ENCODE measurements at regions not wholly inside any gene's neighbourhood (a gene's known extent, or its start where the extent isn't known, plus 50 kb on each side); places are given as distances from the start of the nearest gene placed in this dataset.
"Not testable (repeated sequence)": the region's sequence is repeated elsewhere in the genome, so short reads cannot be mapped to it uniquely, and the experiment has no call there.

DNA sequence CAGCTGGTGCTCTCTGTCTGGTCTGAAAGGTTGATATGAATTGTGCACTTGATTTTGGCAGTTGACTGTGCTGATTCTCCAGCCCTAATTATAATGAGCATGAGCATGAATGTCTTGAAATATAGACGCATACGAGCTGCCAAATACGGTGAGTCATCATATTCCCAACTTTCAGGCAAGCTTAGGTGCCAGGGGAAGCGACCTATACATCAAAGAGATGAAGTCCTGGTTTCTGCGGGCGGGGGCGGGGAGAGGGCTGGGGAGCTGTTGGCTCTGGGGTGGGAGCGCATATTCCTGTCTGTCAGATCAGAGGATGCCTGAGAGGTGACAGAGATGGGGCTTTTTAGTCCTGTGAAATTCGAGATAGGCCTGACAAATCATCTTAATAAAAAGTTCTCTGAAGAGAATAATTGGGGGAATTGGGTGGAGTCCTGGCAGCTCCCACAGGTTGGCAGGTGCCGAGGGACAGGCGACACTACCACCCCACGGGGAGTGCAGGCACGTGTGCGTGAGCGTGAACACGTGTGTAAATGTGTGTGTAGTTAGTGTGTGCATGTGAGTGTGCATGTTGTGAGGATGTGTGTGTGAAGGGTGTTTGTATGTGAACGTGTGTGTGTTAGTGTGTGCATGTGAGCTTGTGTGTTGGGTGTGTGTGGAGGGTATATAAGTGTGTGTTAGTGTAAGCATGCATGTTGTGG, 865.3 kb downstream of the TBC1D22A start:
- DNase-seq (ENCODE audit: low read depth), result no peak

GRCh38 chr22:47626428-47627390, 864.3 kb downstream of the TBC1D22A start:
- no peak for DNase-seq (ENCODE audit: low read depth)

- DNase-seq (ENCODE audit: low read depth), result no peak
Measured at GRCh38 chr22:47625531-47626427, 863.3 kb downstream of the TBC1D22A start.

DNA sequence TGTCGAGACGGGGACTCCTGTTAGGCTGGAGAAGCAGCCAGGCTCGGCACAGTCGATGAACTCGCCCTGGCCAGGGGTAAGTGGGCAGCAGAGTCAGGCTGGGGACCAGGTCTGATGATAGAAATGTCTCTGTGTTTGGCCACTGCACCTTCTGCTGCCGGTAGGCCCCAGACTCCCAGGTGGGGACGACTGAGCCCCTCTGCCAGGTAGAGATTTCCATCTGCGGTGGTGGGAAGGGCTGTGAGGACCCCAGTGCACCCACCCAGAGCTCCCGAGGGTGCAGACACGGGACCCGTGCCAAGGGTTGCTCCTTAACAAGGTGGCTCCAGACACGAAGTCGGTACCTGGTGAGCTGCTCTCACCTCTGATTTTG, 862.5 kb downstream of the TBC1D22A start:
- DNase-seq (ENCODE audit: low read depth), result no peak

DNA sequence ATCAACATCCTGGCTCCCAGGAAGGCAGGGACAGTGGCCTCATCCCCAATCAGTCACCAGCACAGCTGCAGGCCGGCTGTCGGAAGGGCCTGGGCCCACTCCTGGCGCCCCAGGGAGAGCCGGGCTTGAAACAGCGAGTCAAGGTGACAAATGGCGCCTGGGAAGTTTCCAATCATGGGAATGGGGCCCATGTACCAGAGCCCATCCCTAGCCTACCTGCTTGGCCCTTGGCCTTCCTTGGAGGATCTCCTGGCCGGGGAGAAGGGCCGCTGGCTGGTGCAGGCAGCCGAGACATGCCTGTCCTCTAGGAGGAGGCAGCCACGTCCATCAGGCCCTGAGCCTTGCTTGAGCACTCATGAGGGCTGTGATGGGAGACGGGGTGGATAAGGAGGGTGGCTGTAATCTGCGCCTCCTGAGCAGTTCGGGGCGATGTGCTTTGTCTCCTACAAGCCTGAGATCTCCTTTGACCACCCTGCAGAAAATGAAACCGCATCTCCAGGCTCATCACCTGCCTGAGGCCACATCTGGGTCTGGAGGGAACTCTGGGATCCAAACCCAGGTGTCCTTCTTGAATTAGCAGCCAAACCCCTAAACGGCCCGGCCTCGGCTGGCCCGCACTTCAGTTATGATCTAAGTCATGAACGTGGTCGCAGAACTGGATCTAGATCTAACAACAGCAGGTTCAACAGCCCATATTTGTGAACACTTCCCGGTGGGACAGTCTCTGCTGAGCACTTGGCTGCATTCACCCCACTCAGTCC, 862.0 kb downstream of the TBC1D22A start:
- no peak for DNase-seq (ENCODE audit: low read depth)

DNA sequence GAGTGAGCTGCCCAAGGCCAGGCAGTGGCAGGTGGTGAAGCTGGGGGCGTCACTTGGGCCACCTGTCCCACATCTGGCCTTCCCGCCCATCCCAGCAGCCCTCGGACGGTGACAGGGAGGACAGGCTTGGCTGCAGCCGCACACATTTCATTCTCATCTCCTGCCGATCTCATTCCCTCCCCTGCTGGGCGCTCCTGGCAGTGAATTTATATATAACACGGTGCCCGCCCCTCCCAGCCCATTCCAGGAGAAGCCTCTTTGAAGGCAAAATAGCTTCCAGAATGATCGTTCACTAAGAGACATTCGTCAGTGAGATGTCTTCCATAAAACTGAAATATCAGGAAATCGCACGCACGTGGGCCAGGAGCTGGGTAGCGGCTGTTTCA, 861.3 kb downstream of the TBC1D22A start:
- DNase-seq (ENCODE audit: low read depth), result no peak

- DNase-seq (ENCODE audit: low read depth), result no peak
Measured at GRCh38 chr22:47623066-47623762, 860.8 kb downstream of the TBC1D22A start.

GRCh38 chr22:47622541-47622940, 860.1 kb downstream of the TBC1D22A start:
- no peak for DNase-seq (ENCODE audit: low read depth)

GRCh38 chr22:47621253-47621652, 858.8 kb downstream of the TBC1D22A start:
- DNase-seq (ENCODE audit: low read depth), result no peak

DNA sequence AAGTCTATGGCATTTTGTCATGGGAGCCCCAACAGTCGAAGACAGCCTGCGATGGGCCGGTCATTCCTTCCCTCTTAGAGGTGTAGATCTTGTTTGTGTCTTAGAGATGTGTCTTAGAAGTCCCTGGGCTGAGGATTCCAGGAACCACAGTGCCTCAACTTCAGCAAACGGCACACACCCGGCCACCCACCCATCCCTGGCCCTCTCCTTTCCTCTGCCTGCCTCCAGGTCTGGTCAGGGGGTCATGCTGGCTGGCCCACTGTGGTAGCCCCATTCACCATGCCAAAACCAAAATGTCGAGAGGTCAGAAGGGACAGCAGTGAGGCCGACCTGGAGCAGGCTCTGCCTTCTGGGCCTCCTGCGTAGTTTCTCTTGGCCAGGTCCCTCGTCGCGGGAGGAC, 857.9 kb downstream of the TBC1D22A start:
- DNase-seq (ENCODE audit: low read depth), result no peak

DNA sequence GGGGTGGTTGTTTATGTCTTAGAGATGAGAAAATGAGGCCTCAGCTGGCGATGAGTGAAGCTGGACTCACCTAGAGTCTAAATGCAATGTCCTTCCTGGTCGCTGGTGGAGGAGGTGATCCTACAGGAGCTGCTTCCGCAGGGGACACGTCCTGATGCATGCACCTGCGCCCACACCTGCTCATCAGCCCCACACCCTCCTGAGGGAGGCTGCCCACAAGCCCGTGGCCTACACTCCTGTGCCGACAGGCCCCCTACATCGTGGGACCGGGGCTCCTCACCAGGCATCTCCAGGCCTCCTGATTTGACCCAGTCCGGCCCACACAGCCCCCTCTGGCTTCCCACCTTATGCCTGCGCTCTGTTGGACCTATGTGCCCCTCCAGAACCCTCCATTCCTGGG, 857.2 kb downstream of the TBC1D22A start:
- no peak for DNase-seq (ENCODE audit: low read depth)

GRCh38 chr22:47618180-47619010, 855.9 kb downstream of the TBC1D22A start:
- DNase-seq (ENCODE audit: low read depth), result no peak

DNA sequence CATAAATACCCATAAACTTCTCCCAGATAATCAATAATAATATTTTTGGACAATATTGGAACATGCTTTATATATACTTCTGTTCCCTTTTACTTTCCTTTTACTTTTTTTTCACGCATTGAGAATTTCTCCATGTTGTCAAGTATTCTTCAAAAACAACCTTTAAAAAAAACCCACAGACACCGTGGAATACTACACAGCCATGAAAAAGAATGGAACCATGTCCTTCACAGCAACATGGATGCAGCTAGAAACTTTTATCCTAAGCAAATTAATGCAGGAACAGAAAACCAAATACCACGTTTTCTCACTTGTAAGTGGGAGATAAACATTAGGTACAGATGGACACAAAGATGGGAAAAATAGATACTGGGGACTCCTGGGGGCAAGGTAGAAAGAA, 854.7 kb downstream of the TBC1D22A start:
- no peak for DNase-seq (ENCODE audit: low read depth)

DNA sequence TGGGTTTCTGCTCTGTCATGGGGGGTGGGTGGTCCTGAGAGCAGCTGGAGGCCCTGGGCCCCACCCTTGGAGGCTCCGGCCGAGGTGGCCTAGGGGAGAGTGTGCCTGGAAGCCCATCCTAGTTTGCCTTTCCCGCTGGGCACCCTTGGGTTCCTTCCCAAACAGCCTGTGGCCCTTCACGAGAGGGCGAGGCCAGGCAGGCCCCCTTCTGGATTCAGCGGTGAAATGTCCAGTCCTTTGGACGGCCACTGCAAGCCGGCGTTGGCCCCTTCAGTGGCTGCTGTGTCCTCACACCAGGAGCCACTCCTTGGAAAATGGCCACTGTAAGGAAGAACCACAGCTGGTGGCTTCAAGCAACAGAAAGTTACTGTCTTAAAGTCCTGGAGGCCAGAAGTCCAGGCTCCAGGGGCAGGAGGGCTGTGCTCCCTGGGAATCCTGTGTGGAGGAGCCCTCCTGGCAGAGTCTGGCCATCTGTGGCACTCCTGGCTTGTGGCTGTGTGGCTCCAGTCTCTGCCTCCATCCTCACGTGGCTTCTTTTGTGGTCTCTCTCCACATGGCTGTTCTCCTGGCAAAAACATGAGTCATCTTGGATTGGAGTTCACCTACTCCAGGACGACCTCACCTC, 854.1 kb downstream of the TBC1D22A start:
- no peak for DNase-seq (ENCODE audit: low read depth)

DNA sequence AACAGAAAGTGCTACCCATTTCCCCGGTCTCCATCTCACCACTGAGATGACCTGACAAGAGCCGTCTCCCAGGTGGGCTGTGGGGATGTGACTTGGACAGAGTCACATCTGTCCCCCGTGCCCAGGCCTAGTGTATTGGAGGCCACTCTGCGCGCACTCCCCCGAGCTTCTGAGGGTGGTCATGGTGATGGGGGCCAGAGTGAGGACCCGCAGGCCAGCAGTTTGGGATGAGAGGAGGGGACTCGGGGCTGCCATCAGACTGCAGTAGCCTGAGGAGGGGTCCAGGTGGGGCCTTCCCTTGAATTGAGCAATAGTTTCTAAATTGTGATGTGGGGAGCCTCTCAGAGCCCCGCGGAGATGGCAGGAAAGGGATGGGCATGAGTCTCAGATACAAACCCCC, 852.6 kb downstream of the TBC1D22A start:
- DNase-seq (ENCODE audit: low read depth), result no peak

DNA sequence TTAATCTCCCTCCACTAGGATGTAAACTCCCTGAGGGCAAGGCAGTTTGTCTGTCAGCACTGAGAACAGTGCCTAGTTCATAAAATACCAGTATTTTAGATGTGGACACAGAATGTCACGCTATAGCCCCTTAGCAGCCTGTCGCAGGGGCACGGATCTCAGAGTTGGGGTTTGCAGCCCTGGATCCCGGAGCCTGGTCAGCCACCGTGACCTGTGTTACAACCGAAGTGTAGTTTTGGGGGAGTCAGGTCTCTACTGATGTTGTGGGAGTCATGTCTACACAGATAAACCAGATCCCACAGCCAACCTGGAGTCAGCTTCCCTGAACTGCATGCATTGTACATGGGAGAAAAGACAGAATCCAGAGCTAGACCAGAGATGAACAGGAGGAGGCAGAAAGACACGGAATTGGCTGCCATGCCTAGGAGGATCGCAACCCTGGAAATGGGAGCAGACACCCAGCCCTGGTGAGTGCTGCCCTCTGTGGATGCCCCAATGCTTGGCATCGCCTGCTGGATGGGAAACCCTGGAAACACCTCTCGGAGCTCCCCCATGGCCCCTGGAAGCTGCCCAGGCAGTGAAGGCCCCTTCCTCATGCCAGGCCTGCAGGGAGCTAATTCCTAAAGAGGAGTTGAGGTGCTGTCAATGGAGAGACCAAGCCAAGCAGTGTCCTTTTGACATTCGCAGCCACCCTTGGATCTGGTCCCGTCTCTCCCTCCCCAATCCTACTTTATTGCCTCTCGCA, 851.3 kb downstream of the TBC1D22A start:
- no peak for DNase-seq (ENCODE audit: low read depth)

- DNase-seq (ENCODE audit: low read depth), result not testable (repeated sequence)
Measured at GRCh38 chr22:47613181-47613580, 850.7 kb downstream of the TBC1D22A start.

GRCh38 chr22:47612311-47612910, 850.0 kb downstream of the TBC1D22A start:
- no peak for DNase-seq (ENCODE audit: low read depth)
